ENCODE measurements at regions not wholly inside any gene's neighbourhood (a gene's known extent, or its start where the extent isn't known, plus 50 kb on each side); places are given as distances from the start of the nearest gene placed in this dataset.

DNA sequence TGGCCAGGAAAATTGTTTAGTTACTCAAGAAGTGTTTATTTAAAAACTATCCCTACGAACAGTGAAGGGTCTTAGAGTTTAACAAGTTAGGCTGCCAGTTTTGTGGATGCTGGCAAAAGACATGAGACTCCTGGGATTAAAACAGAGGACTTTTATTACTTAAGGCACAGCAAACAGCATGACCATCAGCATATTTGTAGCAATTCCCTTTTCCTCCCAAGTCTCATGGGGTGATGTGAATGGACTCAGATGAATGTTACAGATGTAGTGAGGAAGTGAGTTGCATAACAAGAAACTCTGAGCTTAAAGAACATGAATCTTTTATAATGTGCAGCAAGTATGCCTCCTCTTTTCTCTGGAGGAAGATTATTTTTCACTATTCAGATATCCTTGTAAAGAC lies 695.8 kb downstream of the RPS29 start:
- H3K27me3 ChIP-seq (ENCODE audit: control insufficient read depth in 4 of 4, insufficient read depth in 4 of 4, low read length in 3 of 4) = no peaks in the 10 kb centered on the region
- DNase-seq (ENCODE audit: low spot score) = no peak
- TF ChIP-seq CTCF (IDR thresholded peaks at IDR 0.05; ENCODE audit: low read depth, low read length, missing input control) (no peak), HNF4A (conservative IDR thresholded peaks at IDR 0.05) (no peak), FOXA2 (IDR thresholded peaks at IDR 0.05) (no peak), RAD21 (IDR thresholded peaks at IDR 0.05) (no peak), ZBTB33 (IDR thresholded peaks at IDR 0.05) (no peak), YY1 (IDR thresholded peaks at IDR 0.05) (no peak), GABPA (IDR thresholded peaks at IDR 0.05 in 1 of 2, conservative IDR thresholded peaks at IDR 0.05 in 1 of 2) (no peak), NR2F2 (IDR thresholded peaks at IDR 0.05) (no peak), REST (IDR thresholded peaks at IDR 0.05) (no peak), JUND (IDR thresholded peaks at IDR 0.05) (no peak), RXRA (IDR thresholded peaks at IDR 0.05) (no peak), TAF1 (conservative IDR thresholded peaks at IDR 0.05) (no peak)
- TF ChIP-seq, protein P1, sequence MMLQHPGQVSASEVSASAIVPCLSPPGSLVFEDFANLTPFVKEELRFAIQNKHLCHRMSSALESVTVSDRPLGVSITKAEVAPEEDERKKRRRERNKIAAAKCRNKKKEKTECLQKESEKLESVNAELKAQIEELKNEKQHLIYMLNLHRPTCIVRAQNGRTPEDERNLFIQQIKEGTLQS (IDR thresholded peaks at IDR 0.05) = no peak
- 43% methylated on average over 1 of the region's 1 CpG for WGBS
- no peaks in the 10 kb centered on the region for H3K9me3 ChIP-seq (ENCODE audit: control insufficient read depth in 4 of 4, low read length in 3 of 4)
- H3K4me3 ChIP-seq (ENCODE audit: low read depth in 1 of 3, low read length in 3 of 3) = no peak overlapping the region
- H3K4me1 ChIP-seq (ENCODE audit: control insufficient read depth in 4 of 4, insufficient read depth in 4 of 4, low read length in 3 of 4) = no peaks in the 10 kb centered on the region
- no peak overlapping the region for H3K27ac ChIP-seq (ENCODE audit: low read depth in 1 of 2, low read length in 2 of 2)
- no peak overlapping the region for H3K9ac ChIP-seq (ENCODE audit: low read depth in 1 of 2, low read length in 2 of 2)
- no peaks in the 10 kb centered on the region for H3K36me3 ChIP-seq (ENCODE audit: control insufficient read depth in 4 of 4, insufficient read depth in 3 of 4, low read depth in 1 of 4, low read length in 3 of 4)

DNA sequence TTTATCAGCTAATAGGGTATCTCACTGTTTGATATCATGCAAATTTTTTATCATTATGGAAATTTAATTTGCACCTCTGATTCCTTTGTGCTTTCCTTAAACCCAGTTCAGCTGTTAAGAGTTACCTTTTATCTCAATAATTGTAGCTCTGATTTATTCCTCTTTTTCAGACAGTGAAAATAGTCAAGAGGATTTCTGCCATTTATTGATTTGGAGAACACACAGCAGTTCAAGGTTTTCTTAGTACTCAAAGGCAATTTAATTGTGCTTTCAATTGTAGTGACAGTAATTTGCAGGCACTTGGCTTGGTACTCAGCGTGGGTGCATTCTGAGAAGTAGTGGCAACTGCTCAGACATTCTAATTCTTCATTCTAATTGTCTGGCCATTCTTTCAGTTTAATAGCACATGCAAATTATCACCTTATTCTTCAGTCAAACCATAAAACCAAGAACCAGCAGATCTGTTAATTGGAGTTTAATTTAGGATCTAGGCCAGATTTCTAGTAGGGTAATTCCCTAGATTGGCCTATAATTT lies 709.3 kb downstream of the RPS29 start:
- Histone ChIP-seq H3K27me3 (ENCODE audit: control insufficient read depth in 4 of 4, insufficient read depth in 4 of 4, low read length in 3 of 4) (no peaks in the 10 kb centered on the region), H3K4me3 (ENCODE audit: low read depth in 1 of 3, low read length in 3 of 3) (no peak overlapping the region), H3K36me3 (ENCODE audit: control insufficient read depth in 4 of 4, insufficient read depth in 3 of 4, low read depth in 1 of 4, low read length in 3 of 4) (no peaks in the 10 kb centered on the region), H3K27ac (ENCODE audit: low read depth in 1 of 2, low read length in 2 of 2) (no peak overlapping the region), H3K9ac (ENCODE audit: low read depth in 1 of 2, low read length in 2 of 2) (no peak overlapping the region), H3K9me3 (ENCODE audit: control insufficient read depth in 4 of 4, low read length in 3 of 4) (no peaks in the 10 kb centered on the region), H3K4me1 (ENCODE audit: control insufficient read depth in 4 of 4, insufficient read depth in 4 of 4, low read length in 3 of 4) (no peaks in the 10 kb centered on the region)
- 69% methylated on average over 1 of the region's 1 CpG for WGBS
- DNase-seq (ENCODE audit: low spot score) = no peak
- TF ChIP-seq GABPA (IDR thresholded peaks at IDR 0.05 in 1 of 2, conservative IDR thresholded peaks at IDR 0.05 in 1 of 2) = no peak
- TF ChIP-seq HNF4A (conservative IDR thresholded peaks at IDR 0.05) = no peak
- no peak for TF ChIP-seq ZBTB33 (IDR thresholded peaks at IDR 0.05)
- TF ChIP-seq, protein P1 (IDR thresholded peaks at IDR 0.05) = no peak
- no peak for TF ChIP-seq HNF4G (IDR thresholded peaks at IDR 0.05)
- TF ChIP-seq NR2F2 (IDR thresholded peaks at IDR 0.05) = no peak
- TF ChIP-seq, protein P2, sequence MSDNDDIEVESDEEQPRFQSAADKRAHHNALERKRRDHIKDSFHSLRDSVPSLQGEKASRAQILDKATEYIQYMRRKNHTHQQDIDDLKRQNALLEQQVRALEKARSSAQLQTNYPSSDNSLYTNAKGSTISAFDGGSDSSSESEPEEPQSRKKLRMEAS (IDR thresholded peaks at IDR 0.05) = no peak
- no peak for TF ChIP-seq SP1 (IDR thresholded peaks at IDR 0.05)
- TF ChIP-seq REST (IDR thresholded peaks at IDR 0.05) = no peak
- no peak for TF ChIP-seq RAD21 (IDR thresholded peaks at IDR 0.05)
- no peak for TF ChIP-seq FOXA1 (IDR thresholded peaks at IDR 0.05)
- no peak for TF ChIP-seq EGR1 (IDR thresholded peaks at IDR 0.05; ENCODE audit: low read depth in 2 of 2)
- TF ChIP-seq RXRA (IDR thresholded peaks at IDR 0.05) = no peak
- TF ChIP-seq JUND (IDR thresholded peaks at IDR 0.05) = no peak
